Right renal cortex interstitium (tissue), 3 donors: ENCODE measurements at regions not wholly inside any gene's neighbourhood (a gene's known extent, or its start where the extent isn't known, plus 50 kb on each side); places are given as distances from the start of the nearest gene placed in this dataset.

ENCODE experiments used
- DNase-seq, 3 donors: peaks; one replicate each; pipeline ENCODE4 v3.0.0-alpha.2; 2013; ENCODE audit warnings: low read depth in 3 of 3, low spot score in 2 of 3

- no peak for DNase-seq
Measured at GRCh38 chr7:81607987-81608386, 161.9 kb downstream of the HGF start.

- DNase-seq = no peak
Measured at GRCh38 chr7:81606078-81606863, 163.6 kb downstream of the HGF start.

- no peak for DNase-seq
Measured at GRCh38 chr7:81605493-81605892, 164.4 kb downstream of the HGF start.

GRCh38 chr7:81604808-81605174, 165.1 kb downstream of the HGF start:
- DNase-seq = no peak

- no peak for DNase-seq
Measured at GRCh38 chr7:81604075-81604807, 165.6 kb downstream of the HGF start.

GRCh38 chr7:81600608-81601007, 169.2 kb downstream of the HGF start:
- no peak for DNase-seq

GRCh38 chr7:81598951-81599350, 170.9 kb downstream of the HGF start:
- DNase-seq = no peak

GRCh38 chr7:81594767-81595166, 175.1 kb downstream of the HGF start:
- no peak for DNase-seq

- peak in 1 of 3 donors; percentile 1 for DNase-seq
Measured at GRCh38 chr7:81590131-81590530, 179.7 kb downstream of the HGF start.

GRCh38 chr7:81584667-81585066, 185.2 kb downstream of the HGF start:
- no peak for DNase-seq

- DNase-seq = no peak
Measured at GRCh38 chr7:81583882-81584533, 185.8 kb downstream of the HGF start.

- no peak for DNase-seq
Measured at GRCh38 chr7:81583090-81583489, 186.8 kb downstream of the HGF start.

GRCh38 chr7:81577642-81578340, 192.1 kb downstream of the HGF start:
- DNase-seq = no peak

- DNase-seq = no peak
Measured at GRCh38 chr7:81574723-81575326, 195.0 kb downstream of the HGF start.

- DNase-seq = no peak
Measured at GRCh38 chr7:81573932-81574331, 195.9 kb downstream of the HGF start.

GRCh38 chr7:81573128-81573527, 196.7 kb downstream of the HGF start:
- no peak for DNase-seq

GRCh38 chr7:81562581-81562980, 207.3 kb downstream of the HGF start:
- no peak for DNase-seq

- no peak for DNase-seq
Measured at GRCh38 chr7:81560708-81561107, 209.1 kb downstream of the HGF start.

- no peak for DNase-seq
Measured at GRCh38 chr7:81549484-81550016, 220.3 kb downstream of the HGF start.

- DNase-seq = no peak
Measured at GRCh38 chr7:81534996-81535395, 234.9 kb downstream of the HGF start.
